GM15510 (cell line): ENCODE measurements at regions not wholly inside any gene's neighbourhood (a gene's known extent, or its start where the extent isn't known, plus 50 kb on each side); places are given as distances from the start of the nearest gene placed in this dataset.

Source experiments
- POLR2A ChIP-seq: IDR thresholded peaks from 3 replicates; pipeline ENCODE4 v1.6.1; 2011; ENCODE audit warnings: borderline replicate concordance; ENCODE audit not compliant: insufficient read length; ENCODE audit errors: extremely low read depth

- TF ChIP-seq POLR2A: no peak
Observed at GRCh38 chr6:137602313-137603197, 108.4 kb upstream of the OLIG3 start.

DNA sequence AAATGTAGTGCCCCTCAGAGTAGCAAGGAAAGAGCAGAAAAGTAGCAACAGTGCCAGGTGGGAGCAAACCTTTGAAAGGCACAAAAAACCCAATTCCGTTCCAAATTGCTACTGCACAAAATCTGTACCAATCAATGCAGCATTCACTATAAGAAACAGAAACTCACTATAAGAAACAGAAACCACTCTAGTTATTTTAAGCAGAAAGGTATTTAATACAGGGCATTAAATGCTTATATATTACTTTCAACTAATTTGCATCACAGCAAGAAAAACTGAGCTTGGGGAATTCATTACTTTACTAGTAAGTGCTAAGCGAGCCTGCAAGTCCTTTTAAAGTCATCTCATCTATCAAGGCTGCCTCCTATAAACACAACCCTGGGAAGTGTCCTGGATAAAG lies 116.5 kb upstream of the OLIG3 start:
- no peak for TF ChIP-seq POLR2A

GRCh38 chr6:137623293-137623692 lies 129.1 kb upstream of the OLIG3 start:
- TF ChIP-seq POLR2A: no peak

DNA sequence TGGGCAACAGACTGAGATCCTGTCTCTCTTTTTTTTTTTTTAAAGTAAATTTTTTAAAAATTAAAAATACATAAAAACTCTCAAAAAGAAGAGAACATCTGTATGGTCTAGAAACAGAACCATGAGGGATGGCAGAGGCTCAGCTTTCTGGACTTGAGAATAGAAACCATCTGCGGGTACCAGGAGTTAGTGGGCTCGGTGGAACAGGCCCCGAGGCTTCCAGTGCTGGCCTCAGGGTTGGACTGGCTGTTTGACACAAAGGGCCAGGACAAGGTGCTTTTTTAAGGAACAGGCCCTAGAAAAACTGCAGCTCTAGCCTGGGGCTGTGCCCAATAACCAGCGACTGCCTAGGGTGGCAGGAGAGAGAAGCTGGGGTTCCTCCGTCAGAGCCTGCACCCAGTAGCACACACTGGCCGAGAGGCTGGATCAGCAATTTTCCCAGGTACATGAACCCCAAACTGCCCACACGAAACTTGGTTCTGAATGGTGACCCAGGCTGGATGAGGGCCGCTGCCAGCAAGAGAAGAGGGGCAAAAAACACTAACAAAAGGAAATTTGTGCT lies 131.0 kb upstream of the OLIG3 start:
- no peak for TF ChIP-seq POLR2A

DNA sequence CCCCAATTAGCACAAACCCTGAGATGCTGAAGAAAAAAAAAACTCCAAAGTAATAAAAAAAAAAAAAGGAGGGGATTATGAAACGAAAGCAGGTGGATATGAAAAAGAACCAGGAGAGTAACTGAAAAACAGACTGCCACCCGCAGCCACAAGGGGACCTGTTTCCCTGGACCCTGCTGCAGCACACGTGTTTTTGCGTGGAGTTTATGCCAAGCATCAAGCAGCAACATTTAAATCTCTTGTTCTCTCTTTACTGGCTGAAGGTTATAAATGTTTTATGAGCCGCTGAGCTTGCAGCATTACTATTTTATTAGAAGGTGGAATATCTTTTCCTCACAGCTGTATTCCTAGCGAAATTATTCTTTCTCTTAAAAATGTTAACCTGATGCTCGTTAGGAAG lies 131.6 kb upstream of the OLIG3 start:
- no peak for TF ChIP-seq POLR2A

GRCh38 chr6:137630666-137631065 lies 136.5 kb upstream of the OLIG3 start:
- no peak for TF ChIP-seq POLR2A

- TF ChIP-seq POLR2A: no peak
Observed at GRCh38 chr6:137631323-137631722, 137.1 kb upstream of the OLIG3 start.

- TF ChIP-seq POLR2A: no peak
Observed at GRCh38 chr6:137637121-137637520, 142.9 kb upstream of the OLIG3 start.

- TF ChIP-seq POLR2A: no peak
Observed at GRCh38 chr6:137638926-137639706, 144.9 kb upstream of the OLIG3 start.

DNA sequence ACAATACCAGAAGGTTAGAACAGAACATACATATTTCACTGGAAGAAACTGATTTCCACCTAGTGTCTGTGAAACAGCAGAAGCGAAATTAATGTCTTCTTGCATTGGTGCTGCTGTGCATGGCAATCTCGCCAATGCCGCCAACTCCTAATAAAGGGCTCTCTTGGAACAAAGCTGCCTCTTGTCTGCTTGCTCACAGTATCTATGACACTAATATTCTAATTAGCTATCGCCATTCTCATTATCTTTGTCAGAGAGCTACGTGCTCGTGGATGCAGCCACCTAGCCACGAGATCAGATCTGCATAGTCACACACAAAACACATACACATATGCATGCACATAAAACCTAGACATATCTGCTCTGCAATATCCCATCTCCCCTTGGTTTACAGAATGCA lies 145.9 kb upstream of the OLIG3 start:
- no peak for TF ChIP-seq POLR2A

GRCh38 chr6:137641474-137642077 lies 147.4 kb upstream of the OLIG3 start:
- TF ChIP-seq POLR2A: no peak

DNA sequence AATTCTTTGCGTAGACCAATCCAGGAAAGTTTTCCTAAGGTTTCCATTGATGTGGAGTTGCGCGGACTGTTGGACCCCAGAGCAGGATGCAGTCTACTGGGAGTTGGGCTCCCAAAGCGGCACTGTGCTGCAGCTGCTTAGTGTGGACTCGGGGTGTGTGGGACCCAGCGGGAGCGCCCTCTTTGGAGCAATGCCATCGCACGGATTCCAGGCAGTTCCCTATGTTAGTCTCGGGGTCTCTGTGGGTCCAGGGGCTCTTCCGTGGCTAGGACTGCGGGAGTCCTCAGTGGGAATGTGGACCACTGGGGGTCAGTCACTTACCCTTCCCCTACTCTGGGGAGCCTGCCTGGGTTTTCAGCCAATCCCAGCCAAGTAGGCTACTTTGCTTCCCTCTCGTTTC lies 151.7 kb upstream of the OLIG3 start:
- TF ChIP-seq POLR2A: no peak

DNA sequence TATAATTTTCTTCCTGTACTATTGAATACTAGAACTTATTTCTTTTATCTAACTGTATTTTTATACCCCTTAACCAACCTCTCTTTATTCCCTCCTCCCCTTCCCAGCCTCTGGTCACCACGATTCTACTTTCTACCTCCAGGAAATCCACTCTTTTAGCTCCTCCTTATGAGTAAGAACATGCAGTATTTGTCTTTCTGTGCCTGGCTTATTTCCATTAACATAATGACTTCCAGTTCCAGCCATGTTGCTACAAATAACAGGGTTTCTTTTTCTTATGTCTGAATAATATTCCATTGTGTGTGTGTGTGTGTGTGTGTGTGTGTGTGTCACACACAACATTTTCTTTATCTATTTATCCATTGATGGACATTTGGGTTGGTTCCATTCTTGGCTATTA lies 152.3 kb upstream of the OLIG3 start:
- TF ChIP-seq POLR2A: no peak

DNA sequence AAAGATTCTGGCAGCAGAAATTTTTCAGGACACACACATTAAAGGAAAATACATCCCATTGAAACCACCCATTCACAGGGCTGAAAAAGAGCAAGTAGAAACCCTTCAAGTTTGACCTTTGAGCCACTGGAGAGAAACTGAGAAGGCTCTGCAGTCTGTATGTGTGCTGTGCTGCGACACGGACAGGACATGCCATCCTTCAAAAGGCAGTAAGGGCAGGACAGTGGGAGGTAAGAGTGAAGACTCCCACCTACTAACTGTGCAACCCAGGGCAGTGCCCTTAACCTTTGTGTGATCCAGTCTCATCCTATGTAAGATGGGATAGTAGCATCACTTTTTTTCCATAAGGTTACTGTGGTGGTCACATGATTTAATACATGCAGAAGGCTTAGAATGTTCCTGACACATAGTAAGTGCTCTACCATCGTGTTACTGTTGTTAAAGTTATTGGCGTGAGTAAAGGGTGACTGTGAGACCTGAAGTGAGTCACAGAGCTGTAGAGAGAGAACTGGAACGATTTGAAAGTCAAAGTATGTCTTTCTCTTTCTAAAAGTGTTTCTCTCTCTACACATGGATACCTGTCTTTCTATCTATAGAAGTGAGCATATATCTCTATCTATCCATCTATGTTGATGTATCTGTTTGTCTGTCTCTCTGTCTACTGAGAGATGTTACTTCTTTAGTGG lies 153.7 kb upstream of the OLIG3 start:
- no peak for TF ChIP-seq POLR2A
